ENCODE measurements at regions not wholly inside any gene's neighbourhood (a gene's known extent, or its start where the extent isn't known, plus 50 kb on each side); places are given as distances from the start of the nearest gene placed in this dataset.
A peak's percentile ranks its signal among the peaks of the same experiment; 100 is the strongest.
"Not testable (repeated sequence)": the region's sequence is repeated elsewhere in the genome, so short reads cannot be mapped to it uniquely, and the experiment has no call there.

DNA sequence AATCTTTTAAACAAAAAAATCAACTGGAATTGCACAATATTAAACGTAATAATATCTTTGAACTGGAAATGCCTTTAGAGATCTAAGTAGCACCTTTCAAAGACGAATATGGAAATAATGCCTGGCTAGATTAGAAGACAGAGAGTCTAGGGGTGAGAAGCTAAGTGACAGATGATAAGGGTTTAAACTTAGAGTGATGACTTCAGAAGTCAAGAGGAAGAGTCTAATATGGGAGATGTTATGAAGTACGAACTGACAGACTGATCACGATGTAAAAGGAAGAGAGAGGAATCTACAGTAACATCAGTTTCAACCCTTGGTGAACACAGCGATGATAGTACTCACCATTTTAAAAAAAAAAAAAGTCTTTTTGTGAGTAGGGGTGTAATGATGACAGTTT, 57.9 kb downstream of the HINT1 start:
- no peak for DNase-seq (ENCODE audit: low spot score)

DNA sequence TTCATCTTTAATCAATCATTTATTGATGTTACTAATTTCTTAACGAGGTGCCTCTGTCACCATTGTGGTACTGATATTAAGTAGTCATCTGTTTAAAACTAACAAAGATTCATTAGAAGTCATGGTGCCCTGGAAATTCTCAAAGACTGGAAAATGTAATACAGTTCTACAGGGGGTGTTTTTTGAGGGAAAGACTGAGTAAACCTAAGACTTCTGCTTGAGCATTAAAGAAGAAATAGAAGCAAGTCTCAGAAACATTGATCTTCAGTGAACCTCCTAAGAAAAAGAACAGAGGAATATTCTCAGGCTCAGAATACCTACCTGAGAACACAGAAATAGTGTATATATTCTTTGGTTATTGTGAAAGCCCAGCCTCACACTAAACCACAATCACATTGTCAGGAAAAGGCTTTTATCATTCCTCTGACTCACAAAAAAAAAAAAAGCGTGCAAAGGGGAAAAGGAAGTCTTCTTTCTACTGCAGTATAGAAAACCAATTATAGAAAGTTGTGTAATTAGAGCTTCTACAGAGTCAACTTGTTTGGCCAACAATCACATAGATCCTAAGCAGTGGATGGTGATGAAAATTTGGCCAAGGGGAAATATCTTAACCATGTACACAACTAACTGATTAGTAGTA, 60.8 kb downstream of the HINT1 start:
- no peak for DNase-seq (ENCODE audit: low spot score)

DNA sequence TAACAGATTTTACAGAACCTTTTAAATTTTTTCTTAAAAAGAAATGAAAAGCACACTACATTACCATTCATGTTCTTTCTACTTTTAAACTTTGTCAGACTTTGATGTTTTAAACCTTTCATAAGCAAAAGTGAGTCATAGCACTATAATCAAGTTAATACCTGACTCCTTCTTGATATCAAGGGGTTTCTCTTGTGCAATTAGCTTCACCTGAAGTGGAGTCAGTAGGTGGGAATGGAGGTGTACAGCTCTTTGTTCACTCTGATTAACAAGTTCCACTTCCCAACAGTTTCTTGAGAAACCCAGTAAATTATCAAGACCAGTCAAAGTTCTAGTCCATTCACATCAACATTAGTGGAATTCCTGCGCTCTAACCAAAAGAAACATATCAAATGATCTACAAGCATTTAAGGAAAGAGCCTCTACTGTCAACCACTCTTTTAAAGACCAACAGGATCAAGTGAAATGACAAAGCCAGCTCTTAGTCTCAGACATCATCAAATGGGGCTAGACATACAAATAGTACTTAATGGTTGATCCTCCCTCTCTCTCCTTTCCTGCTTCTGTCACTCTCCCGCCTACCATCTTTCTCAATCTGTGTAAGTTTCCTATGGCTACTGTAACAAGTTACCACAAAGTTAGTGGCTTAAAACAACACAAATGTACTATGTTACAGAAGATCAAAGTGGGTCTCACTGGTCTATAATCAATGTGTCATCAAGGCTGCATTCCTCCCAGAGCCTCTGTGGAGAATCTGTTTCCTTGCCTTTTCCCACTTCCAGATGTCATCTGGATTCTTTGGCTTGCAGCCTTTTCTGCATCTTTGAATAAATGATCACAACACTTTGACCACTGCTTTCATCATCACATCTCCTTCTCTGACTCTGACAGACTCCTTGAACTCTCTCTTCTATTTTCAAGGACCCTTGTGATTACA, 68.0 kb downstream of the HINT1 start:
- DNase-seq (ENCODE audit: low spot score), result no peak

DNA sequence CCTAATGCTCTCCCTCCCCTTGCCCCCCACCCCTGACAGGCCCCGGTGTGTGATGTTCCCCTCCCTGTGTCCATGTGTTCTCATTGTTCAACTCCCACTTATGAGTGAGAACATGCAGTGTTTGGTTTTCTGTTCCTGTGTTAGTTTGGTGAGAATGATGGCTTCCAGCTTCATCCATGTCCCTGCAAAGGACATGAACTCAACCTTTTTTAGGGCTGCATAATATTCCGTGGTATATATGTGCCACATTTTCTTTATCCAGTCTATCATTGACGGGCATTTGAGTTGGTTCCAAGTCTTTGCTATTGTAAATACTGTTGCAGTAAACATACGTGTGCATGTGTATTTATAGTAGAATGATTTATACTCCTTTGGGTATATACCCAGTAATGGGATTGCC, 69.5 kb downstream of the HINT1 start:
- DNase-seq (ENCODE audit: low spot score), result not testable (repeated sequence)

DNA sequence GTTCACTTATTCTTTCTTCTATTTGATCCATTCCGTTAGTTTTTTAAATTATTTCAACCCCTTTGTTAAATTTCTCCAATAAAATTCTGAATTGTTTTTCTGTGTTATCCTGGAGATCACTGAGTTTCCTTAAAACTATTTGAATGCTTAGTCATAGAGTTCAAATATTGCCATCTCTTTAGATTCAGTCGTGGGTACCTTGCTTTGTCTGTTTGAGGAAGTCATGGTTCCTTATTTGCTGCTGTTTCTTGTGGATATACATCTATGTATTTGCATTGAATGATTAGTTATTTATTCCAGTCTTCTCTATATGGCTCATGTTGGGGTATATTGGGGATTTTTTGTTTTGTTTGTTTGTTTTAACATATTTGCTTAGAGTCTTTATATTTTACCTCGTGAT, 80.6 kb downstream of the HINT1 start:
- no peak for DNase-seq (ENCODE audit: low spot score)

DNA sequence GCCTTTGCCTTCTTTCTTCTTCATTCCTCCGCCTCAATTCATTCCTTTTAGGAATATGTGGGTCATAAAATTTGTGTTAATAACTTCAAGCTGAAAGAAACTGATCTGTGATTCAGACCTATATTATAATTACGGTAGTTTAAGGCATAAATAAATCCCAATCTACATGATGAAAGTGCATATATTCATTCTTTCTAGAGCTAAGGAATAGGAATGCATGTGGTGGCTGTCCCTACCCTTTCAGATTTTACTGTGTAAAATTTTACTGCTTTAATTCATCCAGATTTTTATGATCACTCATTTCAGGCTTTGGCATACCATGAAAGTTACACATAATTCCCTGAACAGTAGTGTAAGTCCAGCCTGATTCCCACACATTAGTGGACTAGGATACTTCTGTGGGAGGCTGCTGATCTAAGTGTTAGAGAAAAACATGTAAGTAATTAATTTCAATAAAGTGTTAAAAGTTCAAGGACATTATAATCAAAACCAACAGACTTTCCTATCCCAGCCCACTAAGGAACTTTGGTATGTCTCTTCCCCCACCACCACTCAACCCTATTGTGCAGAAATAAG, 83.1 kb downstream of the HINT1 start:
- DNase-seq (ENCODE audit: low spot score), result peak; percentile 16

DNA sequence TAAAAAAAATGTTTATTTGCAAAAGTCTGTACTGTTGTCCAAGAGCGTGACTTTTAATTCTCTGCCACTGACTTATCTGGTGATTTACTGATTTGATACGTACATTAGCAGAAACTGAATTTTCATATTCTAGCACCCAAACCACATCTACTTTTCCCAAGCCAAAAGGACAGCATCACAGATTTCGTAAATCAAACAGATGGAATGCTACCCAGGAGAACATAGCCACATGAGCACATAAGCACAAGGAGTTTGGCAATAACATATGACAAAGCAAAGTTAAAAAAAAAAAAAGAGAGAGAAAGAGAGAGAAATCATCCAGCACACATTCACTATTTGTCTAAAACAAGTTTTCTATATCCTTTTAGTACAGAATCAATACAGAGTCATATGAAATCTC, 83.7 kb downstream of the HINT1 start:
- DNase-seq (ENCODE audit: low spot score), result peak; percentile 55

DNA sequence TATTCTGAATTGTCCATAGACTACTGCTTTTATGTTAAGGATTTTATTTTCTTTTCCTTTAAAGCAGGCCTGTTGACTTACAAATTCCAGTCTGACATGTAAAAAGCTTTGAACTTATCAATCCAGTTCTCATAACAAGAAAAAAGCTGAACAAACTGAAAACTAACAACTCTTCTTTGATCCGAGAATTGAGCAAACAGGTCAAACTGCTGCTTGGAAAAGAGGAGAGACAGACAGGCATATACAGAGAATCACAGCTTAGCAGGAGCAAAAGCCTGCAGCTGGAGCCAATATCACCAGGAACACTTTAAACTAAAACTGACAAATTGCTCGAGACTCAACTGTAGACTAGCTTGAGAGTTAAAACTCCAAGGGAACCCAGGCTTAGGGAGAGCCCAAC, 85.8 kb downstream of the HINT1 start:
- DNase-seq (ENCODE audit: low spot score), result no peak

DNA sequence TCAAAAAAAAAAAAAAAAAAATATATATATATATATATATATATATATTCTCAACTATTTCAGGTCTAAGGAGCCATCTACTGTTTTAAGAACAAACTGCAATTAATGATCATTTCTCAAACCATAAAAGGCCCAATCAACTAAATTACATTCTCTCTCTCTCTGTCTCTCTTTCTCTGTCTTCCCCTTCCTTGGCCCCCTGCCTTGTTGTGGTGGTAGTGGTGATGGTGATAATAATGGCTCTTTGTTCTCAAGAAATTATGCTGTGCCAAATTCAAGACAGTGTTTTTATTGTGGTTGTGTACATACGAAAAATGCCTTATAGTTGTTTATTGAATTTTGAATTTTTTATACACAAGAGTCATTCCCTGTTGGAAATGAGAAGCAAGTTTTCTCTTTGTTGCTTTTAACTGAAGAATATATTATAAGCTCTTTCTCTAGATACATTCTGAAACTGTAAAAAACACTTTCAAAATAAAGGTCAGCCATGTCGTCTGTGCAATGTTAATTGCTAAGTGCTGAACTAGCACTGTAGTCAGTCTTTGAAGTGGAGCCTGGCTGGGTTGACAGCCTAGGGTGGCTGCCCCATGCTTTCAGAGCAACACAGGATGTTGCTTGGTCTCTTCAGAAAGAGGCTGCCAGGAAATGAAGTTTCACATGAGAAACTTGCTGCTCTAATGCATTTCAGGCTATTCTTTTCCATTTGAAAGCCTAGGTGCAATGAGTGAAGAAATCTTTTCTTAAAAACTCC, 96.0 kb downstream of the HINT1 start:
- peak; percentile 16 for DNase-seq (ENCODE audit: low spot score)

DNA sequence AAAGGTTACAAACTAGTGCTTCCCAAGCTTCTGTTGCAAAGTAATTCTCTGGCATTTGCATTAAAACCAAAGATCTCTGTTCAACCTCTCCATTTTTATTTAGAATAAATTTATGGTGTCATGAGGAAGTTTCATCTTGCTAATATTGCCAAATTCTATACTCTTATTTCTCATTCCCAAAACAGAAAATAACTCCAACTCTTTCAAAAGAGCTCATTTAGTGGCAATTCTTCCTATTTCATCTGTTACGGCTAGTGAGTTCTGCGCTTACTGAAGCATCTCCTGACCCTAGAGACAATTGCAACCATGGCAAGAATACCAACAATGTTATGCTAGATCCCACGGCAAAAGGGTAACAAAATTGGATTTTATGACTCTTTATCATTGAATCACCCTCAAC, 97.0 kb downstream of the HINT1 start:
- no peak for DNase-seq (ENCODE audit: low spot score)

DNA sequence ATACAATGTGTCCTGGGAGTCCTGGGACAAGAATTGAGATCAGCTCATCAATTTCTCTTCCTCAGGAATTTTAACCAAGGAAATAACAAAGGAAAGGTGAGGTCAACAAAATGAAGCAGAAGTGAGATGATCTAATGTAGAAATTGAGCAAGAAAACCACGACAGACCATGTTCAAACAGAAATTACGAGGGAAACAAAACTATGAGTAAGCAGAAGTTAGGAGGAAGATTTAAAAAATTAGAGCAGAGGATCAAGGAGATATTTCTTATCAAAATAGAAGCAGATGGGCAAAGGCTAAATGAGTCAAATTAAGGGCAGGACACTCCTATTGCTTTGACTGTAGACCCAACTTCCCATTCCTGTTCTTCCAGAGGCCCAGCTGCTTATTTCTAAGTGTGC, 97.4 kb downstream of the HINT1 start:
- DNase-seq (ENCODE audit: low spot score), result no peak

DNA sequence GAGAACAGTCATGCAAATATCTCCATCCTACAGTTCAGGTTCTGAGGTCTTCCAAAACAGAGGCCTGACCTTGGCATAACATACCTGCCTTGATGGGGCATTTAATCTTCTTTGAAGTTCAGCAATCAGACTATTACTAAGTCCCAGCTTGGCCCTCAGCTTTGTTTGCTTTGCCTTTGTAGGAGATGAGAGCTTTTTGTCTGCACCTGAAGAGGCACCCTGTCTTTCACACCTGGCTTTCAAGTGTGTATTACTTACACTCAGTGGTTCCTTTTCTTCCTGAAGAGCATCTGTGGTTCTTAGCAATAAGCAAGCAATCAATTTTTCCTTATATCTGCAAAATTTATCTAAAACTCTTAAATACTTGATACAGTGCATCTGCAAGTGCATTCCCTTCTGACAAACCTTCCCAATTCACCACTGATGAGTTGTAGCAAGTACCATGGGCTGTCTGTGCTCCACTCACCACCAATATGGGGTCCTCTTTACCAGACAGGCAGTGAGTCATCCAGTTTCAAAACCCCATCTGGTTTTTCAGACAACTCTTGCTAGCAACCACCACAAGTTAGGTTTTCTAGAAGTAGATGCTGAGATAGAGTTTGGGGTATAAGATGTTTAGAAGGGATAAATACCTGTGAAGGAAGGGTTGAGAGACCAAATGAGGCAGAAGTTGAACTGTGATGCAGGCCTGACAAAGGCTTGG, 100.2 kb downstream of the HINT1 start:
- DNase-seq (ENCODE audit: low spot score), result no peak

DNA sequence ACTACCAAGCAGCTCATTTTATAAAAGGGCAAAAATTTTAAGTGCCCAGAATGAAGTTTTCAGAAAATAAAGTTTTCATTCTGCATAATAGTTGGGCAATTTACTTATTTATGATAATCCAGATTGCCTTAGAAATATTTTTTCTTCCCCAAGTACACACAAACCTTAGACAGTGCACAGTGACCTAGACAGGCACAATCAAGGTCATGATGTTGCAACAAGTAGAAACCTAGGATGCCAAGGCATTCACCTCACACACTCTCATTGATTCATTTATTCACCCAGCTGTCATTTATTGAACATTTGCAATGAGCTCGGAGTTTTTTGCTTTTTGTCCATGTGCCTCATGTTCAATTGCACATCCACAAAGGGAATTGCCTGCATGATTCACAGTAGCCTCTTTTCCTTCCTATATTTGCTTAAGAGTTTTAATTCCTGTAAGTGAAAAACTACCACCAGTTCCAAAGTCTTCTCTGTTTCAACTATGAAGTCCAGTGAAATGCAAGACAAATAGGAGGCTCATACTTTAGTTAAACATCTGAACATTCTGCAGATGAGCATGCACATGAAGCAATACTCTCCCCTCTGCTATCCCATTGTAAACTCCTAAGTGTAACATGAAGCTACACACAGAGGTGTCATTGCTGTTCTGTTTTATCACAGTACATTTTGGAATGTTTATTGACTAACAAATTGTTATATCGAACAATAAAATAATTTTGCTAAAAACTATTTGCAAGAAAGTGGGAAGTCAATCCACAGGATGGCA, 122.9 kb downstream of the HINT1 start:
- DNase-seq (ENCODE audit: low spot score), result no peak

DNA sequence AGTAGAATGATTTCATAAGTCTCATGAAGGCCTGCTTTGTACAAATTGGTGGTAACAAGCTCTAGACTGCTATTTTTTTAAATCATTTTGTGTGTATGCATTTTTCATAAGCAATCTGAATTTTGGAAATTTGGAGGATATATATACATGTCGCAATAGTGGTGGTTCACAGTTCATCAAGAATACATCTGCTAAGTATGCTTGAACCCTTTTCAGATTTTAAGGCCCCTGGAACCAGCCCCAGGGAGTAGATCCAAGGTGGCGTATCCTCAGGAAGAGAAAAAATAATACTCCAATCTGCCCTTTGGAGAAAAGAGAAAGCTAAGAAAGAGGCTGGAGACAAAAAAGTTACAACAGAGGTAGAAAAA, 141.6 kb downstream of the HINT1 start:
- DNase-seq (ENCODE audit: low spot score), result no peak

DNA sequence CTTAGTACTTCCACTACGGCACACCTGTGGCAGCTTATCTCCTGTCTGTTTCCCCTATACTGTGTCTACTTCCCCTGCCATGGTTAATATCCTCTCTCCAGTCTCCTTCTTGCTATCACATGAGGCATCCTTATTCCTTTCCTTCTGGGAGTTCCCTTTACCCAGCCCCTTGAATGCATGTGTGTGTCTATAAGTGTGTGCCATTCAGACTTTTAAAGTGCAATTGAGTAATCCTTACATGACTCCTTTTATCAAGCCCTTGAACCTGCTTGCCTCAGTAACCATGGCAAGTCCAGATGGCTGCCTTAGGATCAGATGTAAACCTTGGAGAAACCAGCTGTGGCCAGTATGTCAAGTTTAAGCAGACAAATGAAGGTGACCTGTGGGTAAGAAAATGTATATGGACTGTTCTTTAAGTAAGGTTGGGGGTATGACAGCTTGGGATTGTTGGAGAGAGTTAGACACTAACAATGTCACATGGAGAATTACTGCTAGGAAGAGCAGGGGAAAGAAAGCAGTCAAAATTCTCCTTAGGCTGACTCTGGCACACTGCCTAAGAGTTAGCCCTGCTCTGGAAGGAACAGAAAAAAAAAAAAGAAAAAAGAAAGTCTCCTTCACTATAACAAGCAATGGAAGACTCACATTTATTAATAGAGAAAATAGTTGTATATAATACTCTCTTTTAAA, 142.1 kb downstream of the HINT1 start:
- DNase-seq (ENCODE audit: low spot score), result no peak

DNA sequence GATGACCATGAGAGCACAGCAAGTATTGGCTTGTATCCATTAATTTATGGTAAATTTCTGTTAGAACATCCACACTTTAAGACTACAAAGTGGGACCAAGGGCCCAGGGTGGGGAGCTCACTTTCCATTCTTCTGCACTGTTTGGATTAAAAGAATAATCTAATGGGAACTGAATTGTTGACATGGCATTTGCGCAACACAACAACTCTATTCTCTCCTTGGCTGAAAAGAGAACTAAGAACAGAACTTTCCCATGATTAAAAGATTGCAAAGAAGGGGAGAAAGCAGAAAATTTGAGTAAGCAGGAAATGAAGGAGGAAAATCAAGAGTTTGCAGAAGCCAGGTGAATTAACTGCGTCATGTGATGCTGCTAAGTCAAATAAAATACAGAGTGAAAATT, 143.4 kb downstream of the HINT1 start:
- no peak for DNase-seq (ENCODE audit: low spot score)

DNA sequence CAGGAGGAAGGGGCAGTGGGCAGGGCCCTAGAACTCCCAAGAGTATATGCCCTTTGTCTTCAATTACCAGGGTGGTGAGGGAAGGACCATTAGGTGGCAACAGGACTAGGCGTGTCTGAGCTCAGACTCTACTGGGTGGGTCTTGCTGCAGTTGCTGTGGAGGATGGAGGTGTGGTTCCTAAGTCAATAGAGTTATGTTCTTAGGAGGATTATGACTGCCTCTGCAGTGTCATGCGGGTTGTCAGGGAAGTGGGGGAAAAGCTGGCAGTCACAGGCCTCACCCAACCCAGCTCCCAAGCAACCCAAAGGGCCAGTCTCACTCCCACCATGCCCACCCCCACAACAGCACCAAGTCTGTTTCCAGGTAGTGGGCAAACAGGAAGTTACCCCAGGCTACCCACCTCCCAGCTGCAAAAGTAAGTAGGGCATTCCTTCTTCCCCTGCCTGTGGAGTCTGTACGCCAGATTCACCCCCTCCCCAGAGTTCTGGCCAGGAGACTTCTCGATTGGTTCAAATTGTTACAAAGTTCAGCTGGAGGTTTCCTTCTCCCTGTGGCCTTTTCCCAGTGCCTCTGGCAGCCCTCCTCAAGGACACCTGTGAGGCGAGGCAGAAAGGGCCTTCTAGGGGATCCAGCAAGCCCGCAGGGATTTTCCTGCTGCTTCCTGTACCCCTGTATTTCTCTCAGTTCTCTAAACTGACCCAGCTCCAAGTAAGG, 145.3 kb downstream of the HINT1 start:
- no peak for DNase-seq (ENCODE audit: low spot score)

DNA sequence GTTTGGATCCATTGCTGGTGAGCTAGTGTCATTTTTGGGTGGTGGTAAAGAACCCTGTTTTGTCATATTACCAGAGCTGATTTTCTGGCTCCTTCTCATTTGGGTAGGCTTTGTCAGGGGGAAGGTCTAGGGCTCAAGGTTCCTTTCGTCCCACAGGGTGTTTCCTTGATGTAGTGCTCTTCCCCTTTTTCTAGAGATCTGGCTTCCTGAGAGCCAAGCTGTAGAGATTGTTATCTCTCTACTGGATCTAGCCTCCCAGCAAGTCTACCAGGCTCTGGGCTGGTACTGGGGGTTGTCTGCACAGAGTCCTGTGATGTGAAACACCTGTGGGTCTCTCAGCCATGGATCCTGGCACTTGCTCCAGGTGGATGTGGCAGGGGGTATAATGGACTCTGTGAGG, 145.9 kb downstream of the HINT1 start:
- DNase-seq (ENCODE audit: low spot score), result no peak

DNA sequence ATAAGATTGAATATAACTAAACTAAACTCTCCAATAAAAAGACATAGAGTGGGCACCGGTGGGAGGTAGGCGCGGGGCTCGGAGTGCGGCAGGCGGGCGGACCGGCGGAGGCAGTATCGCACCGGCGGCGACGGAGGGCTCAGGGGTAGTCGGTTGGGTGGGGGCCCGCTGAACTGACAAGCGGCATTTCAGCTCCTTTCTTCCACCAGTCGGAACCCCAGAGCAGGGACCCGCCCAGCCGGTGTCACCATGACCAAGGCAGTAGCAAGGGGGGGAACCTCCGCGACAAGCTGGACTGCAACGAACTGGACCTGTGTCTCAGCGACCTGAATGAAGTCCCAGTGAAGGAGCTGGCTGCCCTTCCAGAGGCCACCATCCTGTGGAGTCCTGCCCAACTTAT, 156.7 kb downstream of the HINT1 start:
- no peak for DNase-seq (ENCODE audit: low spot score)
